ENCODE measurements at regions not wholly inside any gene's neighbourhood (a gene's known extent, or its start where the extent isn't known, plus 50 kb on each side); places are given as distances from the start of the nearest gene placed in this dataset.

GRCh38 chr19:28574212-28574611 lies 638.7 kb downstream of the UQCRFS1 start:
- Histone ChIP-seq H3K36me3 (no peaks in the 10 kb centered on the region), H3K27me3 (no peaks in the 10 kb centered on the region), H3K4me1 (no peaks in the 10 kb centered on the region), H3K4me3 (no peak overlapping the region), H3K9me3 (no peaks in the 10 kb centered on the region), H3K27ac (no peak overlapping the region)
- TF ChIP-seq CTCF (IDR thresholded peaks at IDR 0.05 in 4 of 5, conservative IDR thresholded peaks at IDR 0.05 in 1 of 5) = no peak
- TF ChIP-seq POLR2A (IDR thresholded peaks at IDR 0.05) = no peak
- in situ Hi-C loops (cut with MboI; ENCODE audit: low sequenced_read_pairs in 4 of 4) (no loop called here), intact Hi-C loops (cut with DNase I; ENCODE audit: low total_unique reads) (no loop called here)
- ATAC-seq (no peak), DNase-seq (no peak)

- H3K9me3 ChIP-seq = no peaks in the 10 kb centered on the region
- ATAC-seq (no peak), DNase-seq (no peak)
- intact Hi-C loops (cut with DNase I; ENCODE audit: low total_unique reads) (no loop called here), in situ Hi-C loops (cut with MboI; ENCODE audit: low sequenced_read_pairs in 4 of 4) (no loop called here)
- H3K27me3 ChIP-seq = no peaks in the 10 kb centered on the region
- no peak for TF ChIP-seq CTCF (IDR thresholded peaks at IDR 0.05 in 4 of 5, conservative IDR thresholded peaks at IDR 0.05 in 1 of 5)
- TF ChIP-seq POLR2A (IDR thresholded peaks at IDR 0.05) = no peak
- H3K4me1 ChIP-seq = no peaks in the 10 kb centered on the region
- H3K4me3 ChIP-seq = no peak overlapping the region
- no peaks in the 10 kb centered on the region for H3K36me3 ChIP-seq
- no peak overlapping the region for H3K27ac ChIP-seq
Observed at GRCh38 chr19:28569132-28570131, 643.5 kb downstream of the UQCRFS1 start.

GRCh38 chr19:28567834-28568233 lies 645.1 kb downstream of the UQCRFS1 start:
- in situ Hi-C loops (cut with MboI; ENCODE audit: low sequenced_read_pairs in 4 of 4) = no loop called here
- Histone ChIP-seq H3K4me1 (no peaks in the 10 kb centered on the region), H3K4me3 (no peak overlapping the region), H3K27ac (no peak overlapping the region), H3K9me3 (no peaks in the 10 kb centered on the region), H3K36me3 (no peaks in the 10 kb centered on the region), H3K27me3 (no peaks in the 10 kb centered on the region)
- intact Hi-C loops (cut with DNase I; ENCODE audit: low total_unique reads) = no loop called here
- ATAC-seq (no peak), DNase-seq (no peak)
- TF ChIP-seq CTCF (IDR thresholded peaks at IDR 0.05 in 4 of 5, conservative IDR thresholded peaks at IDR 0.05 in 1 of 5) = no peak
- TF ChIP-seq POLR2A (IDR thresholded peaks at IDR 0.05) = no peak

GRCh38 chr19:28563964-28564921 lies 648.7 kb downstream of the UQCRFS1 start:
- H3K27ac ChIP-seq = no peak overlapping the region
- H3K36me3 ChIP-seq = no peaks in the 10 kb centered on the region
- no peaks in the 10 kb centered on the region for H3K9me3 ChIP-seq
- ATAC-seq = no peak
- no peaks in the 10 kb centered on the region for H3K27me3 ChIP-seq
- TF ChIP-seq CTCF (IDR thresholded peaks at IDR 0.05 in 4 of 5, conservative IDR thresholded peaks at IDR 0.05 in 1 of 5) (no peak), POLR2A (IDR thresholded peaks at IDR 0.05) (no peak)
- no peaks in the 10 kb centered on the region for H3K4me1 ChIP-seq
- in situ Hi-C loops (cut with MboI; ENCODE audit: low sequenced_read_pairs in 4 of 4) = no loop called here
- no peak overlapping the region for H3K4me3 ChIP-seq
- intact Hi-C loops (cut with DNase I; ENCODE audit: low total_unique reads) = no loop called here
- no peak for DNase-seq

Measured in gastrocnemius medialis (tissue), 4 donors.